Ureter (tissue), 1 donor: ENCODE measurements at regions not wholly inside any gene's neighbourhood (a gene's known extent, or its start where the extent isn't known, plus 50 kb on each side); places are given as distances from the start of the nearest gene placed in this dataset.
"Not testable (repeated sequence)": the region's sequence is repeated elsewhere in the genome, so short reads cannot be mapped to it uniquely, and the experiment has no call there.

Experiments used
- DNase-seq: peaks from one replicate; pipeline ENCODE4 v3.0.0-alpha.2; 2020; ENCODE audit warnings: low spot score
- donor health status: DM: yes; HTN: yes; CAD: no.

DNA sequence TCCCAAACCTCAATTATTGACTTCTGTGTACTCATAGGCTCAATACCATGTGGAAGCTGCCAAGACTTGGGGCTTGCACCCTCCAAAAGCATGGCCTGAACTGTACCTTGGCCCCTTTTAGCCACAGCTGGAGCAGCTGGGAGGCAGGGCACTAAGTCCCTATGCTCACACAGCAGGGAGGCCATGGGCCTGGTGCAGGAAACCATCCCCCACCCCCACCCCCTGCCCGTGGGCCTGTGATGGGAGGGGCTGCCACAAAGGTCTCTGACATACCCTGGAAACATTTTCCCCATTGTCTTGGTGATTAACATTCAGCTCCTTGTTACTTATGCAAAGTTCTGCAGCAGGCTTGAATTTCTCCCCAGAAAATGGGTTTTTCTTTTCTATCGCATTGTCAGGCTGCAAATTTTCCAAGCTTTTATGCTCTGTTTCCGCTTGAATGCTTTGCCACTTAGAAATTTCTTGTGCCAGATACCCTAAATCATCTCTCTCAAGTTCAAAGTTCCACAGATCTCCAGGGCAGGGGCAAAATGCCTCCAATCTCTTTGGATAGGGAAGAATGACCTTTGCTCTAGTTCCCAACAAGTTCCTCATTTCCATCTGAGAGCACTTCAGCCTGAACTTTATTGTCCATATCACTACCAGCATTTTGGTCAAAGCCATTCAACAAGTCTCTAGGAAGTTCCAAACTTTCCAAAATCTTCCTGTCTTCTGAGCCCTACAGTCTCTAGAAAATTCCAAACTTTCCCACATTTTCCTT, 141.8 kb downstream of the AHR start:
- DNase-seq, result not testable (repeated sequence)

DNA sequence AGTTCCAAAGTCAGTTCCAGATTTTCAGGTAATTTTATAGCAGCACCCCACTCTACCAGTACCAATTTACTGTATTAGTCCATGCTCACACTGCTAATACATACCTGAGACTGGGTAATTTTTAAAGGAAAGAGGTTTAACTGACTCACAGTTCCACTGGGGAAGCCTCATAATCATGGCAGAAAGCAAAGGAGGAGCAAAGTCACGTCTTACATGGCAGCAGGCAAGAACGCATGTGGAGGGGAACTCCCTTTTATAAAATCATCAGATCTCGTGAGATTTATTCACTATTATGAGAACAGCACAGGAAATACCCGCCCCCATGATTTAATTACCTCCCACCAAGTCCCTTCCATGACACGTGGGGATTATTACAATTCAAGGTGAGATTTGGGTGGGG, 142.4 kb downstream of the AHR start:
- DNase-seq, result no peak

GRCh38 chr7:17441557-17441956, 143.1 kb downstream of the AHR start:
- no peak for DNase-seq

GRCh38 chr7:17444151-17444550, 145.7 kb downstream of the AHR start:
- no peak for DNase-seq

- no peak for DNase-seq
Measured at GRCh38 chr7:17444673-17445072, 146.2 kb downstream of the AHR start.

- DNase-seq, result no peak
Measured at GRCh38 chr7:17446340-17446739, 147.9 kb downstream of the AHR start.

GRCh38 chr7:17447728-17448478, 149.5 kb downstream of the AHR start:
- DNase-seq, result no peak

DNA sequence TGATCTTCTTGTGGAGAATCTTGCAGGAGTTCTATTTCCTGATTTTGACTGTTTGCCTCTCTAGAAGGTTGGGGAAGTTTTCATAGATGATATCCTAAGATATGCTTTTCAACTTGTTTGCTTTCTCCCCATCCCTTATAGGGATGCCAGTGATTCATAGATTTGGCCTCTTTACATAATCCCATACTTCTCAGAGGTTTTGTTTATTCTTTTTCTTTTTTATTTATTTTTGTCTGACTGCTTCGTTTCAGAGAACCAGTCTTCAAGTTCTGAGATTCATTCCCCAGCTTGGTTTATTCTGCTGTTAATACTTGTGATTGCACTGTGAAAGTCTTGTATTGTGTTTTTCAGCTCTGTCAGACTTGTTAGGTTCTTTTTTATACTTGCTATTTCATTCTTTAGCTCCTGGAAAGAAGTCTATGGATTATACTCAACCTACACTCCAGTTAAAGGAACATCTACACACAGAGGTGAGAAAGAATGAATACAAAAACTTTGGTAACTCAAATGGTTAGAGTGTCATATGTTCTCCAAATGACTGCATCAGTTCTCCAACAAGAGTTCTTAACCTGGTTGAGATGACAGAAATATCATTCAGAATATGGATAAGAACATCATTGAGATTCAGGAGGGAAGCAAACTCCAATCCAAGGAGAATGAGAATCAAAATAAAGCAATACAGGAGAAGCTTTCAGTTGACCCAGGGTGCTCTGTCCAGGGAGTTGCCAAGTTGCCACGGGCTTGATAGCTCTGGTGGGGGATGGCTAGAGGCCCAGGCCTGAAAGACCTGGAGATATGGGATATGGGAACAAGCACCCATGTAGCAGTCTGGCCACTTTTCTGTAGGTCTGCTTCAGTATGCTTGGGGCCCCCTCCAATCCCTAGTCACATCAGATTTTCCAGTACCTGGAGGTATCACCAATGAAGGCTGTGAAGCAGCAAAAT, 150.3 kb downstream of the AHR start:
- DNase-seq, result no peak

GRCh38 chr7:17456541-17456940, 158.1 kb downstream of the AHR start:
- no peak for DNase-seq

DNA sequence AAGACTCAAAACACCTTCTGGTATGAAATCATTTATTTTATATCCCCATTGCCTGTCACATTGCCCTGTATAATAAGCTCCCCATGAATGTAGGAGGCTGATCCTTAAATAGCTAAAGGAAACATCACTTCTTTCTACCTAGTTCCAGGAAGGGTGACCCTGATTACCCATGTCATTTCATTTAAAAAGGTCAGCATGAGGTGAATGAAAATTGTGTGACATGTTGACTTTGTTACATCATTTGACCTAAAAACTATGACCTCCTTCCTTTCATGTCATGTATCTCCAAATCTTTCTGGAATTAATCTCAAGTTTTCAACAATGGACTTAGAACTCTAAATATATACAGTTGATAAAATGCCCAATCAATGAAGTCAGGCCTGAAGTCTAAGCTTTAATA, 161.5 kb downstream of the AHR start:
- no peak for DNase-seq

- no peak for DNase-seq
Measured at GRCh38 chr7:17460665-17461064, 162.2 kb downstream of the AHR start.

- no peak for DNase-seq
Measured at GRCh38 chr7:17462131-17462631, 163.7 kb downstream of the AHR start.

DNA sequence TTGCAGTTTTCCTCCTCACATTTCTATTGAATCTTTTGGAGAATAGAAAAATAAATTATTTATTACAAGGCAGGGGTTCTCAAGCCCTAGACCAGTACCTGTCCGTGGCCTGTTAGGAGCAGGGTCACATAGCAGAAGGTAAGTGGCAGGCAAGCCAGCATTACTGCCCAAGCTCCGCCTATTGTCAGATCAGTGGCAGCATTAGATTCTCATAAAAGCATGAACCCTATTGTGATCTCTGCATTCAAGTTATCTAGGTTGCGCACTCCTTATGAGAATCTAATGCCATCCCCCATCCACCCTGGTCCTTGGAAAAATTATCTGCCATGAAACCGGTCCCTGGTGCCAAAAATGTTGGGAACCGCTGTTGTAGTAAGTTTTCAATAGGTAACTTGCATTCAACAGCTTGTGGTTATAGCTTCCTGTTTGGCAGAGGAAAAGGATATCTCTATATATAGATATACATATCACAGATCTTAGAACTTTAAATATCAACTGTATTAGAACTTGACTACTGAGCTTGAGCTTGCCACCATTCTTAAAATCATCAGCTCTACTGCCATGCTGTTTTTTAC, 165.1 kb downstream of the AHR start:
- DNase-seq, result no peak

GRCh38 chr7:17466216-17466615, 167.8 kb downstream of the AHR start:
- DNase-seq, result no peak

GRCh38 chr7:17467386-17467945, 169.0 kb downstream of the AHR start:
- DNase-seq, result no peak

- DNase-seq, result no peak
Measured at GRCh38 chr7:17471325-17471724, 172.9 kb downstream of the AHR start.

GRCh38 chr7:17472518-17472917, 174.1 kb downstream of the AHR start:
- no peak for DNase-seq

DNA sequence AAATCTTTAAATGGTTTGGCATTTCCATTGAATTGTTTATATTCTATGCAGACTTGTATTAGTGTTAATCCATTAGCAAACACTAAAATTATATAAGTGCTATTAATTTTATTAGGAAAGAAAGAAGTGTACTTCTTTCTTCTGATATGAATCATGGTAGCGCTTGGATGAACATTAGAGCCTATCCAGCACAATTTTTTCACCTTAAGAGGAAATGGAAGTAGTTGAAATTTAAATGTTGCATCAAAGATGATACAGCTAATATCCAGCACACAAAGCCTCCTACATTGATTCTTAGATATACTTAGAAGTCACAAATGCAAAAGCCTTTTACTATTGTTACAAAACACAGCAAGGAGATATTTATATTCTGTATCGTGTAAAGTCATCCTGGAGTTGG, 174.5 kb downstream of the AHR start:
- DNase-seq, result no peak

- no peak for DNase-seq
Measured at GRCh38 chr7:17474724-17475344, 176.4 kb downstream of the AHR start.

DNA sequence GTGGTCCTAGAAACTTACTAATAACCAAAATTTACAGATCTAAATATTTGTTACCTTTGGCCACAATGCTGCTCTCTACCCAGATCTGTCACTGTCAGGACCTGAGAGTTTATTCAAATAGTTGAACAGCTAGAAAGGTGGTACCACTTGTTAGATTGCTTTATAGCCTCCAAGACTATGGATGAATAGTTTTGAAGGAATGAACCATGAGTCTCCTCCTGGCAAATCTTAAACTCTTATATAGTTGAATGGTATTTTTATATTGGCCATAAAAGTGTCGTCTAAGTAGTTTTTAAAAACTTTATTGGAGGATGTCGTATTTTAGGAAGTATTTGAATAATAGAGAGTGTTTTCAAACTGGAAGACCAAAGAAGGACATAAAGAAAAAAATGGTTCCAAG, 178.7 kb downstream of the AHR start:
- no peak for DNase-seq

DNA sequence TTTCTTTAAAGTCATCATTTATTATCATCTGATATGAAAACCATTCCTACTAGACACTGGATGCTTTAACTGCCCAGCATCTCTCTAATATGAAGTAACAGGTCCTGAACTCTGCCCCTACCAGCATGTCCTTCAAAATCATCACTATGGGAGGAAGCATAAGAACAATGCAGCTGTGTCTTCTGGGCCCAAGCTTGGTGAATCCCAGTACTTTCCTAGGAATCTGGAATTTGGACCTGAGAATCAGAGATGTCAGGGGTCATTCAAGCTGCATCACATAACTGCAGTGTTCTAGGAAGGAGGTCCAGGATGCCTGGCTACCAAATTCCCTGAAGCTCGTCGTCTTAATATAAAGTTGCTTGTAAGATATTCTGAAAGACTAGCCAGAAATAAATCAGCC, 182.7 kb downstream of the AHR start:
- no peak for DNase-seq
